ENCODE measurements at regions not wholly inside any gene's neighbourhood (a gene's known extent, or its start where the extent isn't known, plus 50 kb on each side); places are given as distances from the start of the nearest gene placed in this dataset.

DNA sequence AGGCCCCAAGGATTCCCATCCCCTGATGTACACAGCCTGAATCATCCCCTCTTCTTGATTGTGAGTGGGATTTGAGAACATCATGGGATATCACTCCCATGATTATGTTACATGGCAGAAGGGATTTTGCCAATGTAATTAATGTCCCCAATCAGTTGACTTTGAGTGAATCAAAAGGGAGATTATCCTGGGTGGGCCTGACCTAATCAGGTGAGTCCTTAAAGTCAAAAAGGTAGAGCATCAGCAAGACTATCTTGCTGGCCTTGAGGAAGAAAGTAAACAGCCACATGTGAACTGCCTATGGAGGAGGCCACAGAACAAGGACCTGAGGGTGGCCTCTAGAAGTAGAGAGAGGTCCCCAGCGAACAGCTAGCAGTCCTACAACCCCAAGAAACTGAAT is 203.1 kb upstream of the ATP6AP2 start:
- Histone ChIP-seq H3K79me2 (ENCODE audit: insufficient read depth) (no peaks in the 10 kb centered on the region), H3K9ac (no peak overlapping the region), H3F3A (replicated peaks; ENCODE audit: insufficient read depth) (no peaks in the 10 kb centered on the region), H3K27me3 (ENCODE audit: insufficient read depth) (peaks cover 10% of the 10 kb centered on the region; the same call in 1 of the 2 replicates), H3K4me3 (ENCODE audit: low read depth in 2 of 2, low read length in 1 of 2) (no peak overlapping the region), H3K4me2 (no peak overlapping the region), H2AFZ (ENCODE audit: low read depth) (no peak overlapping the region), H3K36me3 (replicated peaks in 1 of 2; ENCODE audit: control insufficient read depth in 1 of 2, insufficient read depth in 2 of 2, low read length in 1 of 2) (no peaks in the 10 kb centered on the region), H3K9me3 (no peaks in the 10 kb centered on the region), H3K9me2 (no peaks in the 10 kb centered on the region), H3K27ac (ENCODE audit: low read depth in 2 of 2, low read length in 1 of 2) (no peak overlapping the region), H3K4me1 (ENCODE audit: control insufficient read depth in 1 of 2, insufficient read depth in 2 of 2, low read depth in 1 of 2, low read length in 1 of 2) (peaks cover 0 to 5% of the 10 kb centered on the region in 2 experiments; a peak in 1 of 4 replicates), H4K20me1 (ENCODE audit: insufficient read depth) (no peaks in the 10 kb centered on the region)
- TF ChIP-seq TCF12 (IDR thresholded peaks at IDR 0.05): no peak
- TF ChIP-seq RXRA (IDR thresholded peaks at IDR 0.05; ENCODE audit: borderline replicate concordance, low read depth): no peak
- no peak for TF ChIP-seq RAD21 (IDR thresholded peaks at IDR 0.05; ENCODE audit: low read length)
- no peak for TF ChIP-seq SMC3 (IDR thresholded peaks at IDR 0.05; ENCODE audit: low read depth, low read length)
- no peak for TF ChIP-seq FOSL2 (IDR thresholded peaks at IDR 0.05; ENCODE audit: borderline replicate concordance, low read depth)
- no peak for TF ChIP-seq ELF1 (IDR thresholded peaks at IDR 0.05)
- no peak for TF ChIP-seq EZH2phosphoT487 (IDR thresholded peaks at IDR 0.05; ENCODE audit: borderline replicate concordance, low read depth)
- no peak for TF ChIP-seq POLR2AphosphoS5 (IDR thresholded peaks at IDR 0.05; ENCODE audit: low read depth, low read length)
- TF ChIP-seq JUND (IDR thresholded peaks at IDR 0.05): no peak
- TF ChIP-seq SIN3A (IDR thresholded peaks at IDR 0.05; ENCODE audit: borderline replicate concordance, low read depth, low read length): no peak
- TF ChIP-seq TEAD4 (IDR thresholded peaks at IDR 0.05; ENCODE audit: borderline replicate concordance, insufficient read depth): no peak
- TF ChIP-seq, protein P1, sequence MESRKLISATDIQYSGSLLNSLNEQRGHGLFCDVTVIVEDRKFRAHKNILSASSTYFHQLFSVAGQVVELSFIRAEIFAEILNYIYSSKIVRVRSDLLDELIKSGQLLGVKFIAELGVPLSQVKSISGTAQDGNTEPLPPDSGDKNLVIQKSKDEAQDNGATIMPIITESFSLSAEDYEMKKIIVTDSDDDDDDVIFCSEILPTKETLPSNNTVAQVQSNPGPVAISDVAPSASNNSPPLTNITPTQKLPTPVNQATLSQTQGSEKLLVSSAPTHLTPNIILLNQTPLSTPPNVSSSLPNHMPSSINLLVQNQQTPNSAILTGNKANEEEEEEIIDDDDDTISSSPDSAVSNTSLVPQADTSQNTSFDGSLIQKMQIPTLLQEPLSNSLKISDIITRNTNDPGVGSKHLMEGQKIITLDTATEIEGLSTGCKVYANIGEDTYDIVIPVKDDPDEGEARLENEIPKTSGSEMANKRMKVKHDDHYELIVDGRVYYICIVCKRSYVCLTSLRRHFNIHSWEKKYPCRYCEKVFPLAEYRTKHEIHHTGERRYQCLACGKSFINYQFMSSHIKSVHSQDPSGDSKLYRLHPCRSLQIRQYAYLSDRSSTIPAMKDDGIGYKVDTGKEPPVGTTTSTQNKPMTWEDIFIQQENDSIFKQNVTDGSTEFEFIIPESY (IDR thresholded peaks at IDR 0.05; ENCODE audit: borderline replicate concordance, low read depth): no peak
- no peak for TF ChIP-seq GABPA (IDR thresholded peaks at IDR 0.05; ENCODE audit: low read depth)
- TF ChIP-seq FOXJ3 (CRISPR knock-in tag; IDR thresholded peaks at IDR 0.05): no peak
- no peak for TF ChIP-seq MXI1 (IDR thresholded peaks at IDR 0.05; ENCODE audit: low read depth, low read length)
- no peak for TF ChIP-seq YY1 (IDR thresholded peaks at IDR 0.05; ENCODE audit: low read depth)
- TF ChIP-seq CHD2 (IDR thresholded peaks at IDR 0.05; ENCODE audit: low read length, partially characterized antibody): no peak
- TF ChIP-seq GATA2 (CRISPR knock-in tag; IDR thresholded peaks at IDR 0.05): no peak
- TF ChIP-seq, protein P2, sequence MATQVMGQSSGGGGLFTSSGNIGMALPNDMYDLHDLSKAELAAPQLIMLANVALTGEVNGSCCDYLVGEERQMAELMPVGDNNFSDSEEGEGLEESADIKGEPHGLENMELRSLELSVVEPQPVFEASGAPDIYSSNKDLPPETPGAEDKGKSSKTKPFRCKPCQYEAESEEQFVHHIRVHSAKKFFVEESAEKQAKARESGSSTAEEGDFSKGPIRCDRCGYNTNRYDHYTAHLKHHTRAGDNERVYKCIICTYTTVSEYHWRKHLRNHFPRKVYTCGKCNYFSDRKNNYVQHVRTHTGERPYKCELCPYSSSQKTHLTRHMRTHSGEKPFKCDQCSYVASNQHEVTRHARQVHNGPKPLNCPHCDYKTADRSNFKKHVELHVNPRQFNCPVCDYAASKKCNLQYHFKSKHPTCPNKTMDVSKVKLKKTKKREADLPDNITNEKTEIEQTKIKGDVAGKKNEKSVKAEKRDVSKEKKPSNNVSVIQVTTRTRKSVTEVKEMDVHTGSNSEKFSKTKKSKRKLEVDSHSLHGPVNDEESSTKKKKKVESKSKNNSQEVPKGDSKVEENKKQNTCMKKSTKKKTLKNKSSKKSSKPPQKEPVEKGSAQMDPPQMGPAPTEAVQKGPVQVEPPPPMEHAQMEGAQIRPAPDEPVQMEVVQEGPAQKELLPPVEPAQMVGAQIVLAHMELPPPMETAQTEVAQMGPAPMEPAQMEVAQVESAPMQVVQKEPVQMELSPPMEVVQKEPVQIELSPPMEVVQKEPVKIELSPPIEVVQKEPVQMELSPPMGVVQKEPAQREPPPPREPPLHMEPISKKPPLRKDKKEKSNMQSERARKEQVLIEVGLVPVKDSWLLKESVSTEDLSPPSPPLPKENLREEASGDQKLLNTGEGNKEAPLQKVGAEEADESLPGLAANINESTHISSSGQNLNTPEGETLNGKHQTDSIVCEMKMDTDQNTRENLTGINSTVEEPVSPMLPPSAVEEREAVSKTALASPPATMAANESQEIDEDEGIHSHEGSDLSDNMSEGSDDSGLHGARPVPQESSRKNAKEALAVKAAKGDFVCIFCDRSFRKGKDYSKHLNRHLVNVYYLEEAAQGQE (IDR thresholded peaks at IDR 0.05; ENCODE audit: low read depth, low read length): no peak
- TF ChIP-seq NFIC (IDR thresholded peaks at IDR 0.05; ENCODE audit: borderline replicate concordance): no peak
- 17% methylated on average over 1 of the region's 1 CpG for WGBS (ENCODE audit: low lambda C conversion rate)
- CTCF ChIA-PET: interaction anchor here (0.6 kb wide), 1 partner anchor 166 kb away, joined by 3 read pairs; no protein-coding TSS in a partner anchor
- POLR2A ChIA-PET: no interaction called here
- no peak for DNase-seq

Data from SK-N-SH (cell line).